Hepatocyte (in vitro differentiated cells): ENCODE measurements at regions not wholly inside any gene's neighbourhood (a gene's known extent, or its start where the extent isn't known, plus 50 kb on each side); places are given as distances from the start of the nearest gene placed in this dataset.

Experiments used
- DNase-seq: peaks from one replicate; pipeline ENCODE4 v3.0.0-alpha.2; 2016; ENCODE audit warnings: low spot score
- H2AFZ ChIP-seq: fragments of 200-600 bp; sonication (generic); 2 replicates; pipeline ENCODE4 v1.6.0; 2016; ENCODE audit warnings: antibody characterized with exemption, mild to moderate bottlenecking
- H3K27ac ChIP-seq: fragments of 200-600 bp; sonication (generic); 2 replicates; pipeline ENCODE4 v1.5.1; 2016; ENCODE audit warnings: mild to moderate bottlenecking
- H3K27me3 ChIP-seq: fragments of 200-600 bp; sonication (generic); 2 replicates; pipeline ENCODE4 v1.6.1; 2016
- H3K36me3 ChIP-seq: fragments of 200-600 bp; sonication (generic); replicated peaks from 2 replicates; pipeline ENCODE4 v1.5.1; 2016; ENCODE audit warnings: low read depth; ENCODE audit not compliant: insufficient read depth
- H3K4me1 ChIP-seq: fragments of 200-600 bp; sonication (generic); 2 replicates; pipeline ENCODE4 v1.5.1; 2016; ENCODE audit warnings: mild to moderate bottlenecking, moderate library complexity; ENCODE audit not compliant: insufficient read depth
- H3K4me2 ChIP-seq: fragments of 200-600 bp; sonication (generic); 2 replicates; pipeline ENCODE4 v1.6.0; 2016
- H3K4me3 ChIP-seq: fragments of 200-600 bp; sonication (generic); 2 replicates; pipeline ENCODE4 v1.5.1; 2016; ENCODE audit warnings: mild to moderate bottlenecking
- H3K79me2 ChIP-seq: fragments of 200-600 bp; sonication (generic); 2 replicates; pipeline ENCODE4 v1.6.0; 2017; ENCODE audit warnings: mild to moderate bottlenecking
- H3K9me2 ChIP-seq: fragments of 200-600 bp; sonication (generic); replicated peaks from 2 replicates; pipeline ENCODE4 v1.6.0; 2017; ENCODE audit warnings: mild to moderate bottlenecking; ENCODE audit not compliant: insufficient read depth
- H3K9me3 ChIP-seq: fragments of 200-600 bp; sonication (generic); 2 replicates; pipeline ENCODE4 v1.5.1; 2016; ENCODE audit warnings: low read depth, mild to moderate bottlenecking
- H4K20me1 ChIP-seq: fragments of 200-600 bp; sonication (generic); 2 replicates; pipeline ENCODE4 v1.6.0; 2016; ENCODE audit warnings: mild to moderate bottlenecking; ENCODE audit not compliant: insufficient read depth, poor library complexity, severe bottlenecking
- CTCF ChIP-seq: fragments of 200-600 bp; sonication (generic); IDR thresholded peaks from 2 replicates; pipeline ENCODE4 v1.5.1; 2016; ENCODE audit warnings: antibody characterized with exemption, mild to moderate bottlenecking; ENCODE audit not compliant: poor library complexity
- EZH2 ChIP-seq: fragments of 200-600 bp; sonication (generic); IDR thresholded peaks from 2 replicates; pipeline ENCODE4 v1.6.1; 2016; ENCODE audit warnings: antibody characterized with exemption, mild to moderate bottlenecking, borderline replicate concordance
- EZH2phosphoT487 ChIP-seq: fragments of 200-600 bp; sonication (generic); IDR thresholded peaks from one replicate; pipeline ENCODE4 v1.6.1; 2018; ENCODE audit warnings: antibody characterized with exemption, mild to moderate bottlenecking, low read depth, moderate library complexity; ENCODE audit not compliant: unreplicated experiment, severe bottlenecking
- WGBS: methylation state at CpG from one replicate; pipeline ENCODE4 v1.1.6; 2016; ENCODE audit warnings: low lambda C conversion rate; ENCODE audit errors: missing lambda C conversion rate; 5-methylcytosine and 5-hydroxymethylcytosine counted together

- Histone ChIP-seq H3K79me2 (no peaks in the 10 kb centered on the region), H3K4me3 (no peak overlapping the region), H3K9me2 (no peaks in the 10 kb centered on the region), H3K27ac (no peak overlapping the region), H3K27me3 (no peaks in the 10 kb centered on the region), H3K36me3 (no peaks in the 10 kb centered on the region), H3K4me1 (no peaks in the 10 kb centered on the region), H2AFZ (no peak overlapping the region), H3K9me3 (no peaks in the 10 kb centered on the region), H3K4me2 (no peak overlapping the region), H4K20me1 (no peaks in the 10 kb centered on the region)
- WGBS, result 53% methylated on average over 3 of the region's 3 CpGs
- TF ChIP-seq EZH2phosphoT487 (no peak), EZH2 (no peak), CTCF (no peak)
- no peak for DNase-seq
These were observed 508.2 kb upstream of the KIF2B start for GRCh38 chr17:53314521-53314920.

- Histone ChIP-seq H3K9me2 (no peaks in the 10 kb centered on the region), H4K20me1 (no peaks in the 10 kb centered on the region), H3K4me1 (no peaks in the 10 kb centered on the region), H3K4me3 (no peak overlapping the region), H3K9me3 (no peaks in the 10 kb centered on the region), H3K79me2 (no peaks in the 10 kb centered on the region), H3K27me3 (no peaks in the 10 kb centered on the region), H3K27ac (no peak overlapping the region), H2AFZ (no peak overlapping the region), H3K4me2 (no peak overlapping the region), H3K36me3 (no peaks in the 10 kb centered on the region)
- no peak for DNase-seq
- WGBS, result 66% methylated on average over 2 of the region's 2 CpGs
- no peak for TF ChIP-seq CTCF
- TF ChIP-seq EZH2phosphoT487, result no peak
- TF ChIP-seq EZH2, result no peak
These were observed 509.0 kb upstream of the KIF2B start for GRCh38 chr17:53313746-53314145.

GRCh38 chr17:53278466-53278865, 544.3 kb upstream of the KIF2B start:
- 88% methylated on average over 1 of the region's 1 CpG for WGBS
- TF ChIP-seq EZH2, result no peak
- TF ChIP-seq CTCF, result no peak
- no peak for TF ChIP-seq EZH2phosphoT487

GRCh38 chr17:53273126-53273525, 549.6 kb upstream of the KIF2B start:
- H3K79me2 ChIP-seq, result no peaks in the 10 kb centered on the region
- TF ChIP-seq CTCF, result no peak
- no peak for TF ChIP-seq EZH2phosphoT487
- TF ChIP-seq EZH2, result no peak
- H3K27me3 ChIP-seq, result no peaks in the 10 kb centered on the region
- no peaks in the 10 kb centered on the region for H3K9me2 ChIP-seq
- 58% methylated on average over 2 of the region's 2 CpGs for WGBS
- H3K4me1 ChIP-seq, result no peaks in the 10 kb centered on the region
- H2AFZ ChIP-seq, result no peak overlapping the region
- H3K9me3 ChIP-seq, result no peaks in the 10 kb centered on the region
- H3K4me2 ChIP-seq, result no peak overlapping the region
- no peak overlapping the region for H3K4me3 ChIP-seq
- H3K27ac ChIP-seq, result no peak overlapping the region
- no peak for DNase-seq
- H3K36me3 ChIP-seq, result no peaks in the 10 kb centered on the region
- H4K20me1 ChIP-seq, result no peaks in the 10 kb centered on the region

More at GRCh38 chr17:53278466-53278865, 544.3 kb upstream of the KIF2B start:
- Histone ChIP-seq H3K4me1 (no peaks in the 10 kb centered on the region), H3K36me3 (no peaks in the 10 kb centered on the region), H3K9me2 (no peaks in the 10 kb centered on the region), H3K4me3 (no peak overlapping the region), H3K27me3 (no peaks in the 10 kb centered on the region), H2AFZ (no peak overlapping the region), H3K79me2 (no peaks in the 10 kb centered on the region), H4K20me1 (no peaks in the 10 kb centered on the region), H3K9me3 (no peaks in the 10 kb centered on the region), H3K4me2 (no peak overlapping the region), H3K27ac (no peak overlapping the region)
- DNase-seq, result no peak
